H1 (cell line): ENCODE measurements at regions not wholly inside any gene's neighbourhood (a gene's known extent, or its start where the extent isn't known, plus 50 kb on each side); places are given as distances from the start of the nearest gene placed in this dataset.

Source experiments
- CTCF ChIA-PET: fragments of 300-600 bp; sonication (Branson Sonifier 250); formaldehyde crosslinking; loops from one replicate; lab custom pipeline; 2021; ENCODE audit not compliant: partially characterized antibody; lab: Charles Lee
- POLR2A ChIA-PET: fragments of 300-600 bp; sonication (Branson Sonifier 250); formaldehyde crosslinking; loops from one replicate; lab custom pipeline; 2021; ENCODE audit warnings: inconsistent platforms; ENCODE audit not compliant: partially characterized antibody; lab: Charles Lee
- DNase-seq, 2 experiments: peaks; one replicate each; pipeline versions ENCODE4 v3.0.0 to v3.0.0-alpha.2; 2010 to 2022; ENCODE audit warnings: low spot score in 2 of 2, low read depth in 1 of 2, mixed read lengths in 1 of 2
- FAIRE-seq: peaks from 2 replicates; lab custom pipeline; 2011; peaks lifted over from hg19 to GRCh38; lab: Jason Lieb, UNC
- H2AFZ ChIP-seq: 2 replicates; pipeline ENCODE4 v1.8.1; 2012; ENCODE audit warnings: low read length, inconsistent platforms
- H2AK5ac ChIP-seq: 2 replicates; pipeline ENCODE4 v1.6.1; 2013; ENCODE audit warnings: low read depth, low read length
- H2BK120ac ChIP-seq: replicated peaks from 2 replicates; pipeline ENCODE3; 2013; ENCODE audit warnings: low read depth, low read length, inconsistent platforms
- H2BK12ac ChIP-seq: 2 replicates; pipeline ENCODE4 v1.6.1; 2013; ENCODE audit warnings: low read depth, low read length
- H2BK15ac ChIP-seq: 2 replicates; pipeline ENCODE4 v1.6.1; 2013; ENCODE audit warnings: low read length
- H2BK20ac ChIP-seq: 2 replicates; pipeline ENCODE4 v1.6.1; 2013; ENCODE audit warnings: low read length
- H2BK5ac ChIP-seq: 2 replicates; pipeline ENCODE4 v1.6.1; 2013; ENCODE audit warnings: low read depth, low read length
- H3K14ac ChIP-seq: 2 replicates; pipeline ENCODE4 v1.6.1; 2013; ENCODE audit warnings: inconsistent platforms; ENCODE audit not compliant: insufficient read length
- H3K18ac ChIP-seq: 2 replicates; pipeline ENCODE4 v1.6.1; 2013; ENCODE audit warnings: low read length; ENCODE audit errors: extremely low read depth
- H3K23ac ChIP-seq: 2 replicates; pipeline ENCODE4 v1.6.1; 2013; ENCODE audit warnings: inconsistent platforms; ENCODE audit not compliant: insufficient read length
- H3K23me2 ChIP-seq: 2 replicates; pipeline ENCODE4 v1.6.1; 2013; ENCODE audit warnings: low read depth, low read length
- H3K27ac ChIP-seq: 2 replicates; pipeline ENCODE4 v1.6.1; 2011; ENCODE audit warnings: low read depth, low read length, inconsistent platforms
- H3K27me3 ChIP-seq, 4 experiments: replicated peaks in 1 of 4; 1 replicate in 1 of 4; 2 replicates in 3 of 4; pipeline versions ENCODE4 v1.6.1 to v1.8.1; 2011 to 2013; ENCODE audit warnings: low read length in 3 of 4, mild to moderate bottlenecking in 3 of 4, inconsistent platforms in 2 of 4, mixed read lengths in 2 of 4, moderate library complexity in 1 of 4; ENCODE audit not compliant: control insufficient read depth in 3 of 4, insufficient read depth in 3 of 4; ENCODE audit errors: extremely low read depth in 1 of 4
- H3K36me3 ChIP-seq, 4 experiments: 2 replicates each; pipeline versions ENCODE4 v1.6.1 to v1.8.1; 2011 to 2013; ENCODE audit warnings: mild to moderate bottlenecking in 4 of 4, low read length in 3 of 4, moderate library complexity in 2 of 4, control low read depth in 1 of 4, inconsistent platforms in 1 of 4; ENCODE audit not compliant: insufficient read depth in 4 of 4, control insufficient read depth in 2 of 4
- H3K4ac ChIP-seq: replicated peaks from 2 replicates; pipeline ENCODE3; 2013; ENCODE audit warnings: low read length, low read depth, mixed read lengths, inconsistent platforms; ENCODE audit not compliant: insufficient read length
- H3K4me1 ChIP-seq, 4 experiments: replicated peaks in 1 of 4; 1 replicate in 1 of 4; 2 replicates in 3 of 4; pipeline versions ENCODE4 v1.6.1 to v1.8.1; 2011 to 2013; ENCODE audit warnings: low read length in 3 of 4, inconsistent platforms in 2 of 4, mixed read lengths in 1 of 4; ENCODE audit not compliant: insufficient read depth in 4 of 4, control insufficient read depth in 3 of 4
- H3K4me2 ChIP-seq, 2 experiments: 2 replicates each; pipeline versions ENCODE4 v1.6.1 to v1.8.1; 2011 to 2013; ENCODE audit warnings: low read depth in 2 of 2, low read length in 2 of 2, control low read depth in 1 of 2, inconsistent platforms in 1 of 2, mild to moderate bottlenecking in 1 of 2; ENCODE audit not compliant: insufficient read depth in 1 of 2
- H3K4me3 ChIP-seq, 4 experiments: fragments of 200-600, 300-600 bp in 1 of 4; sonication (generic), shearing (Covaris generic), sonication (Bioruptor Twin) in 1 of 4; 2 replicates each; pipeline versions ENCODE4 v1.5.1 to v1.8.1; 2011 to 2016; ENCODE audit warnings: low read length in 4 of 4, low read depth in 3 of 4, control low read depth in 2 of 4, inconsistent platforms in 2 of 4, mild to moderate bottlenecking in 2 of 4, mixed read lengths in 1 of 4, moderate library complexity in 1 of 4; ENCODE audit not compliant: insufficient read depth in 2 of 4; ENCODE audit errors: extremely low read depth in 1 of 4
- H3K56ac ChIP-seq: replicated peaks from 2 replicates; pipeline ENCODE3; 2013; ENCODE audit warnings: low read depth, mild to moderate bottlenecking, mixed read lengths, low read length, inconsistent platforms; ENCODE audit not compliant: insufficient read length
- H3K79me1 ChIP-seq: 2 replicates; pipeline ENCODE4 v1.6.1; 2013; ENCODE audit warnings: low read depth, low read length, control low read depth
- H3K79me2 ChIP-seq, 2 experiments: 2 replicates each; pipeline versions ENCODE4 v1.6.1 to v1.8.1; 2012 to 2013; ENCODE audit warnings: low read length in 2 of 2, mild to moderate bottlenecking in 2 of 2, inconsistent platforms in 1 of 2; ENCODE audit not compliant: insufficient read depth in 2 of 2, control insufficient read depth in 1 of 2
- H3K9ac ChIP-seq, 4 experiments: replicated peaks in 1 of 4; 1 replicate in 1 of 4; 2 replicates in 3 of 4; pipeline versions ENCODE4 v1.6.1 to v1.8.1; 2011 to 2013; ENCODE audit warnings: low read depth in 3 of 4, low read length in 3 of 4, control low read depth in 2 of 4, mild to moderate bottlenecking in 2 of 4, moderate library complexity in 2 of 4, inconsistent platforms in 1 of 4; ENCODE audit errors: extremely low read depth in 1 of 4
- H3K9me3 ChIP-seq, 2 experiments: 2 replicates each; pipeline versions ENCODE4 v1.6.1 to v1.8.1; 2012 to 2013; ENCODE audit warnings: mild to moderate bottlenecking in 2 of 2, moderate library complexity in 2 of 2, control low read depth in 1 of 2, inconsistent platforms in 1 of 2, low read depth in 1 of 2, low read length in 1 of 2, mixed read lengths in 1 of 2; ENCODE audit not compliant: insufficient read depth in 2 of 2
- H4K20me1 ChIP-seq, 2 experiments: replicated peaks in 1 of 2; 2 replicates each; pipeline versions ENCODE3 to v1.8.1; 2011 to 2013; ENCODE audit warnings: inconsistent platforms in 2 of 2, low read length in 2 of 2, mild to moderate bottlenecking in 1 of 2; ENCODE audit not compliant: insufficient read depth in 2 of 2, control insufficient read depth in 1 of 2
- H4K5ac ChIP-seq: 2 replicates; pipeline ENCODE4 v1.6.1; 2013; ENCODE audit warnings: low read length, low read depth, mixed read lengths, inconsistent platforms; ENCODE audit not compliant: insufficient read length
- H4K8ac ChIP-seq: 2 replicates; pipeline ENCODE4 v1.8.0; 2013; ENCODE audit warnings: mild to moderate bottlenecking, moderate library complexity, low read length, inconsistent platforms; ENCODE audit not compliant: insufficient read depth; ENCODE audit errors: extremely low read depth
- H4K91ac ChIP-seq: replicated peaks from 2 replicates; pipeline ENCODE3; 2013; ENCODE audit warnings: low read length, mixed read lengths, inconsistent platforms; ENCODE audit not compliant: insufficient read length
- EP300 ChIP-seq, 2 experiments: IDR thresholded peaks; 1 replicate in 1 of 2; 2 replicates in 1 of 2; pipeline ENCODE4 v1.6.1; 2011 to 2012; ENCODE audit warnings: low read depth in 2 of 2, low read length in 2 of 2, mild to moderate bottlenecking in 2 of 2, borderline replicate concordance in 1 of 2, inconsistent platforms in 1 of 2, moderate library complexity in 1 of 2
- SP1 ChIP-seq: IDR thresholded peaks from 2 replicates; pipeline ENCODE4 v1.6.1; 2011; ENCODE audit warnings: low read depth, low read length
- WGBS, 2 experiments: shearing (Covaris generic) in 1 of 2; methylation state at CpG; one replicate each; pipeline versions ENCODE4 v1.1.6 to v1.1.7; 2013 to 2015; ENCODE audit warnings: low lambda C conversion rate in 2 of 2, mixed read lengths in 2 of 2, inconsistent platforms in 1 of 2, low coverage in 1 of 2, missing lambda C conversion rate in 1 of 2; ENCODE audit not compliant: insufficient replicate concordance in 2 of 2, insufficient coverage in 1 of 2, insufficient read length in 1 of 2; ENCODE audit errors: extremely low coverage in 1 of 2, missing lambda C conversion rate in 1 of 2; 5-methylcytosine and 5-hydroxymethylcytosine counted together
- TF ChIP-seq, protein P1 (sequence below): IDR thresholded peaks from 2 replicates; pipeline ENCODE4 v1.6.1; 2012; ENCODE audit warnings: inconsistent platforms

DNA sequence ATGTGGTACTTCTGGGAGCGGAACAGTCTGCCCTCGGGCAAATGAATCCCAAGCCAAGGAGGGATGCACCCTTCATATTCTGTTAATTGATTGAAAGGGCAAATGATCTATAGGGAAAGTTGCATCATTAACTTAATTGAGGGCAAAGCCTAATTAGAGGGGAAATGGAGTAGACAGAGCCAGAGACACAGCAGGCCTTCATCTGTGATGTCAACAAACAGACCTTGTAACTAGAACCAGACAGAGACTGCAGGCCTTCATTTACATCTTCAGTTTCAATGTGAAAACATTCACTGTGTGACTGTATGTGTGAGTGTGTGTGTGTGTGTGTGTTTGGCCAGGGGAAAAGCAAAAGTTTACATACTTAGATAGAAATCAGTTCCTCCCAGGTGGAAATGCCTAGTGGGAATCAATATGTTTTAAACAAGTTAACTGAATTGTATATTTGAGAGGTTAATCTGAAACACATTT, 126.4 kb downstream of the SPRY2 start:
- POLR2A ChIA-PET = no interaction called here
- Histone ChIP-seq H3K4me2 (no peak overlapping the region), H3K23ac (no peak overlapping the region), H2BK120ac (no peak overlapping the region), H2AK5ac (no peak overlapping the region), H2BK12ac (no peak overlapping the region), H3K4ac (no peak overlapping the region), H3K23me2 (no peaks in the 10 kb centered on the region), H3K79me1 (no peaks in the 10 kb centered on the region), H3K9ac (no peak overlapping the region), H3K27me3 (no peaks in the 10 kb centered on the region), H2BK15ac (no peak overlapping the region), H2AFZ (no peak overlapping the region), H3K36me3 (no peaks in the 10 kb centered on the region), H4K91ac (no peak overlapping the region), H3K27ac (no peak overlapping the region), H4K20me1 (no peaks in the 10 kb centered on the region), H3K4me1 (peaks cover 0 to 6% (median 5%) of the 10 kb centered on the region in 4 experiments; a peak in 4 of 7 replicates), H2BK5ac (no peak overlapping the region), H3K14ac (no peak overlapping the region), H3K79me2 (no peaks in the 10 kb centered on the region), H3K9me3 (no peaks in the 10 kb centered on the region), H4K5ac (no peak overlapping the region), H3K18ac (no peak overlapping the region; the same call in 1 of the 2 replicates), H3K56ac (no peak overlapping the region), H3K4me3 (no peak overlapping the region), H4K8ac (no peak overlapping the region), H2BK20ac (no peak overlapping the region)
- peak; percentile 45 for FAIRE-seq
- CTCF ChIA-PET = interaction anchor here (0.6 kb wide), 1 partner anchor 143 kb away, joined by 4 read pairs; no protein-coding TSS in a partner anchor
- DNase-seq = no peak
- 89% methylated on average over 2 of the region's 2 CpGs; no CpG with 5 or more reads in 1 of the 2 experiments for WGBS, 2 experiments
- TF ChIP-seq SP1 (peak; percentile 9; the same call in 1 of the 2 replicates), EP300 (IDR thresholded peaks at IDR 0.05; ENCODE audit: borderline replicate concordance in 1 of 2, low read depth in 2 of 2, low read length in 2 of 2) (0 out of 3 replicates have a peak, but pooled peaks of 1 of the 2 experiments have one; percentile 9)
- TF ChIP-seq, protein P1, sequence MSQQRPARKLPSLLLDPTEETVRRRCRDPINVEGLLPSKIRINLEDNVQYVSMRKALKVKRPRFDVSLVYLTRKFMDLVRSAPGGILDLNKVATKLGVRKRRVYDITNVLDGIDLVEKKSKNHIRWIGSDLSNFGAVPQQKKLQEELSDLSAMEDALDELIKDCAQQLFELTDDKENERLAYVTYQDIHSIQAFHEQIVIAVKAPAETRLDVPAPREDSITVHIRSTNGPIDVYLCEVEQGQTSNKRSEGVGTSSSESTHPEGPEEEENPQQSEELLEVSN = no peak
